GM12878 (cell line): ENCODE measurements at regions not wholly inside any gene's neighbourhood (a gene's known extent, or its start where the extent isn't known, plus 50 kb on each side); places are given as distances from the start of the nearest gene placed in this dataset.

Experiments
- ATAC-seq: fragments of 200-7000 bp; cut with Tn5 transposase; 3 replicates; pipeline ENCODE4 v1.9.1; 2020; ENCODE audit warnings: mild to moderate bottlenecking, moderate library complexity
- BruUV-seq: library from RNA; stranded (reverse); fragments of 400-500 nt; replicated peaks from 2 replicates; lab custom pipeline; 2021; lab: Mats Ljungman, UMichigan
- CTCF ChIA-PET: fragments of 300-600 bp; sonication (Branson Sonifier 250); formaldehyde crosslinking; extraction: SDS; loops from one replicate; lab custom pipeline; 2021; ENCODE audit warnings: inconsistent platforms; lab: Yijun Ruan, JAX
- POLR2A ChIA-PET: fragments of 350-600 bp; formaldehyde crosslinking; extraction: SDS; loops from one replicate; lab custom pipeline; 2021; ENCODE audit warnings: inconsistent platforms; lab: Charles Lee
- RAD21 ChIA-PET: fragments of 300-600 bp; sonication (Branson Sonifier 250); formaldehyde crosslinking; loops from one replicate; lab custom pipeline; 2023; ENCODE audit warnings: antibody characterized with exemption; ENCODE audit not compliant: unreplicated experiment; lab: Charles Lee
- SMC1A ChIA-PET: fragments of 300-600 bp; sonication (Branson Sonifier 250); formaldehyde crosslinking; loops from one replicate; lab custom pipeline; 2023; ENCODE audit not compliant: unreplicated experiment, uncharacterized antibody; lab: Charles Lee
- DNase-seq: peaks from one replicate; pipeline ENCODE4 v3.0.0-alpha.2; 2011; ENCODE audit warnings: low read depth, low spot score
- FAIRE-seq: peaks from 3 replicates; lab custom pipeline; 2011; peaks lifted over from hg19 to GRCh38; lab: Jason Lieb, UNC
- H2AFZ ChIP-seq: 2 replicates; pipeline ENCODE4 v1.6.0; 2011; ENCODE audit warnings: low read depth, low read length, control low read depth; ENCODE audit not compliant: control insufficient read depth
- H3K27ac ChIP-seq: 2 replicates; pipeline ENCODE4 v1.5.1; 2011; ENCODE audit warnings: control low read depth; ENCODE audit not compliant: control insufficient read depth, insufficient read depth
- H3K27me3 ChIP-seq, 2 experiments: replicated peaks in 1 of 2; 2 replicates each; pipeline versions ENCODE4 v1.6.0 to v1.6.1; 2011; ENCODE audit warnings: low read length in 1 of 2; ENCODE audit not compliant: control insufficient read depth in 2 of 2, insufficient read depth in 2 of 2
- H3K36me3 ChIP-seq, 2 experiments: 2 replicates each; pipeline ENCODE4 v1.5.1; 2011; ENCODE audit warnings: low read length in 1 of 2; ENCODE audit not compliant: control insufficient read depth in 2 of 2, insufficient read depth in 2 of 2
- H3K4me1 ChIP-seq: 2 replicates; pipeline ENCODE4 v1.6.1; 2011; ENCODE audit warnings: mild to moderate bottlenecking, low read length, moderate library complexity, mixed read lengths; ENCODE audit not compliant: control insufficient read depth, insufficient read depth
- H3K4me2 ChIP-seq: 2 replicates; pipeline ENCODE4 v1.6.0; 2011; ENCODE audit warnings: control low read depth; ENCODE audit not compliant: control insufficient read depth, insufficient read depth
- H3K4me3 ChIP-seq: fragments of 200-600 bp; sonication (generic); 2 replicates; pipeline ENCODE4 v1.5.1; 2016
- H3K79me2 ChIP-seq: 2 replicates; pipeline ENCODE4 v1.6.0; 2011; ENCODE audit warnings: low read length; ENCODE audit not compliant: control insufficient read depth, insufficient read depth
- H3K9ac ChIP-seq: 2 replicates; pipeline ENCODE4 v1.8.0; 2011; ENCODE audit warnings: low read length, control low read depth, mixed read lengths; ENCODE audit not compliant: control insufficient read depth, insufficient read depth
- H3K9me3 ChIP-seq: replicated peaks from 3 replicates; pipeline ENCODE4 v1.5.1; 2011; ENCODE audit warnings: mild to moderate bottlenecking, low read length; ENCODE audit not compliant: control insufficient read depth, insufficient read depth
- H4K20me1 ChIP-seq: 2 replicates; pipeline ENCODE4 v1.6.0; 2011; ENCODE audit not compliant: control insufficient read depth, insufficient read depth
- FOS ChIP-seq: IDR thresholded peaks from 3 replicates; pipeline ENCODE4 v1.6.1; 2011; ENCODE audit warnings: borderline replicate concordance; ENCODE audit not compliant: insufficient read length; ENCODE audit errors: extremely low read depth
- JUNB ChIP-seq: IDR thresholded peaks from 2 replicates; pipeline ENCODE4 v1.6.1; 2016; ENCODE audit warnings: antibody characterized with exemption, mild to moderate bottlenecking
- LARP7 ChIP-seq: fragments of 450-650 bp; IDR thresholded peaks from 2 replicates; pipeline ENCODE4 v1.6.1; 2017; ENCODE audit warnings: mild to moderate bottlenecking
- MEF2A ChIP-seq: IDR thresholded peaks from 2 replicates; pipeline ENCODE4 v1.6.1; 2011; ENCODE audit warnings: low read depth, mild to moderate bottlenecking, low read length, moderate library complexity; ENCODE audit not compliant: insufficient read depth
- NBN ChIP-seq: fragments of 450-650 bp; IDR thresholded peaks from 2 replicates; pipeline ENCODE4 v1.6.1; 2016
- NFYB ChIP-seq: IDR thresholded peaks from 2 replicates; pipeline ENCODE4 v1.6.1; 2011; ENCODE audit warnings: low read depth, mild to moderate bottlenecking, low read length, improper control_type of control experiment, moderate library complexity; ENCODE audit not compliant: insufficient read depth
- NR2F1 ChIP-seq: fragments of 450-650 bp; conservative IDR thresholded peaks from 2 replicates; pipeline ENCODE4 v1.6.1; 2017; ENCODE audit warnings: mild to moderate bottlenecking
- POLR2A ChIP-seq: IDR thresholded peaks from 2 replicates; pipeline ENCODE4 v1.6.1; 2011; ENCODE audit warnings: low read depth, mild to moderate bottlenecking, low read length
- RB1 ChIP-seq: fragments of 450-650 bp; formaldehyde crosslinking; IDR thresholded peaks from 2 replicates; pipeline ENCODE4 v1.6.1; 2017; ENCODE audit warnings: mild to moderate bottlenecking, borderline replicate concordance
- RUNX3 ChIP-seq: IDR thresholded peaks from 2 replicates; pipeline ENCODE4 v1.6.1; 2012; ENCODE audit warnings: low read length, inconsistent platforms
- SP1 ChIP-seq: IDR thresholded peaks from one replicate; pipeline ENCODE4 v1.6.1; 2011; ENCODE audit warnings: low read depth, low read length
- STAT3 ChIP-seq: IDR thresholded peaks from 2 replicates; pipeline ENCODE4 v1.6.1; 2011; ENCODE audit warnings: low read depth, low read length, improper control_type of control experiment
- TCF7 ChIP-seq: IDR thresholded peaks from 2 replicates; pipeline ENCODE4 v1.6.1; 2014; ENCODE audit warnings: antibody characterized with exemption, borderline replicate concordance
- YBX1 ChIP-seq: fragments of 450-650 bp; IDR thresholded peaks from 2 replicates; pipeline ENCODE4 v1.6.1; 2016; ENCODE audit warnings: antibody characterized with exemption
- WGBS: methylation state at CpG from one replicate; pipeline ENCODE4 v1.1.6; 2016; ENCODE audit warnings: low lambda C conversion rate; ENCODE audit not compliant: insufficient replicate concordance, insufficient coverage; ENCODE audit errors: missing lambda C conversion rate; 5-methylcytosine and 5-hydroxymethylcytosine counted together
- in situ Hi-C: fragments of 300-500 bp; cut with MboI; formaldehyde crosslinking; loops from 9 replicates; pipeline ENCODE4 v1.14.3; 2018; ENCODE audit warnings: mixed read lengths
- intact Hi-C: fragments of 100-400 bp; cut with micrococcal nuclease; formaldehyde crosslinking; loops from one replicate; pipeline ENCODE4 v1.14.2; 2022; ENCODE audit not compliant: unreplicated experiment
- TF ChIP-seq, protein P1 (sequence below): IDR thresholded peaks from 2 replicates; pipeline ENCODE4 v1.6.1; 2012; ENCODE audit warnings: low read depth, low read length, improper control_type of control experiment
- TF ChIP-seq, protein P2 (sequence below): fragments of 450-650 bp; IDR thresholded peaks from 2 replicates; pipeline ENCODE4 v1.6.1; 2016; ENCODE audit warnings: mild to moderate bottlenecking
- TF ChIP-seq, protein P3 (sequence below), 3 experiments: IDR thresholded peaks in 2 of 3; conservative IDR thresholded peaks in 1 of 3; 2 replicates each; pipeline ENCODE4 v1.5.1; 2011; ENCODE audit warnings: low read depth in 3 of 3, low read length in 3 of 3, mild to moderate bottlenecking in 3 of 3, control low read depth in 2 of 3, moderate library complexity in 2 of 3, inconsistent platforms in 1 of 3, mixed read lengths in 1 of 3; ENCODE audit not compliant: control insufficient read depth in 2 of 3, insufficient read depth in 1 of 3; ENCODE audit errors: extremely low read depth in 1 of 3

DNA sequence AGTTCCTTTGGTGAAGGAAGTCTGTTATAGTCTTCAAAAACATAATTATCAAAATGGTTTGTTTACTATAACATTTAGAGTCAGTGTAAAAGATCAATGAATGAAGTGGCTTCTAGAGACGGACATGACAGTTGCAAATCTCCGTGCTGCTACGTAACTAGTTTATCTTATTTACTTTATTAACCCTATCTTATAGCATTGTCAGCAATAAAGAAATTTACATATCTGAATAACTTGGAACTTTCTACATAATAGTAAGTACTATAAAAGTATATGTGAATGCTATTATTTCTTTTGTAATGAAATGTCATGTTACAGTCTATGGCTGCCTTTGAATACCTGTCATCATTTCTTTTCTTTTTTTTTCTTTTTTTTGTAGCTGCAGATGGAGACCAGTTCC, 246.8 kb downstream of the PTH2R start:
- intact Hi-C loops (no loop called here), in situ Hi-C loops (no loop called here)
- ChIA-PET RAD21 (no interaction called here), POLR2A (no interaction called here), CTCF (no interaction called here), SMC1A (no interaction called here)
- DNase-seq (no peak), FAIRE-seq (no peak), ATAC-seq (no peak)
- 72% methylated on average over 3 of the region's 3 CpGs for WGBS
- H4K20me1 ChIP-seq, result no peaks in the 10 kb centered on the region
- H3K79me2 ChIP-seq, result no peaks in the 10 kb centered on the region
- no peaks in the 10 kb centered on the region for H3K9me3 ChIP-seq
- H3K4me3 ChIP-seq, result no peak overlapping the region
- H3K9ac ChIP-seq, result no peak overlapping the region
- BruUV-seq, result no TSS peak
- TF ChIP-seq, protein P1, sequence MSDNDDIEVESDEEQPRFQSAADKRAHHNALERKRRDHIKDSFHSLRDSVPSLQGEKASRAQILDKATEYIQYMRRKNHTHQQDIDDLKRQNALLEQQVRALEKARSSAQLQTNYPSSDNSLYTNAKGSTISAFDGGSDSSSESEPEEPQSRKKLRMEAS, result no peak
- TF ChIP-seq SP1, result no peak
- no peak for TF ChIP-seq JUNB
- no peak for TF ChIP-seq RB1
- no peak overlapping the region for H3K4me2 ChIP-seq
- no peak overlapping the region for H2AFZ ChIP-seq
- H3K4me1 ChIP-seq, result no peaks in the 10 kb centered on the region
- no peak overlapping the region for H3K27ac ChIP-seq
- no peaks in the 10 kb centered on the region for H3K36me3 ChIP-seq
- no peaks in the 10 kb centered on the region for H3K27me3 ChIP-seq

DNA sequence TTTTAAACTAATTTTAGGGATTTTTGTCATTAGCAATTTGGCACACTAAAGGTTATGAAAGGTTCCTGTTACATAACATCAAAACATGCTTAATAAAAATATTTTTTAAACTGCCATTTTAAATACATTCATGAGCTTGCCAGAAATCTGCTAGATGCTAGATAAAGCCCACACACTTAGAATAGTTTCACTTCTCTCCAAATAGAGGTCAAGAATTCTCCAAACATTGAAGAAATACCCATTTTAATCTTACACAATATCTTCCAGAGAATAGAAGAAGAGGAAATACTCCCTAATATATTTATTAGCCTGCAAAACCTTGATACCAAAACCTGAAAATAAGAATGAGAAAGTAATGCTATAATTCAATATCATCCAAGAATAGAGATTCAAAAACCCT, 247.5 kb downstream of the PTH2R start:
- BruUV-seq, result no TSS peak
- TF ChIP-seq NFYB (no peak), YBX1 (no peak), TCF7 (no peak), NR2F1 (no peak), STAT3 (no peak), NBN (no peak), POLR2A (no peak), RUNX3 (no peak), FOS (no peak), LARP7 (no peak), MEF2A (no peak)
- TF ChIP-seq, protein P2, sequence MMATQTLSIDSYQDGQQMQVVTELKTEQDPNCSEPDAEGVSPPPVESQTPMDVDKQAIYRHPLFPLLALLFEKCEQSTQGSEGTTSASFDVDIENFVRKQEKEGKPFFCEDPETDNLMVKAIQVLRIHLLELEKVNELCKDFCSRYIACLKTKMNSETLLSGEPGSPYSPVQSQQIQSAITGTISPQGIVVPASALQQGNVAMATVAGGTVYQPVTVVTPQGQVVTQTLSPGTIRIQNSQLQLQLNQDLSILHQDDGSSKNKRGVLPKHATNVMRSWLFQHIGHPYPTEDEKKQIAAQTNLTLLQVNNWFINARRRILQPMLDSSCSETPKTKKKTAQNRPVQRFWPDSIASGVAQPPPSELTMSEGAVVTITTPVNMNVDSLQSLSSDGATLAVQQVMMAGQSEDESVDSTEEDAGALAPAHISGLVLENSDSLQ, result no peak
- TF ChIP-seq, protein P3, sequence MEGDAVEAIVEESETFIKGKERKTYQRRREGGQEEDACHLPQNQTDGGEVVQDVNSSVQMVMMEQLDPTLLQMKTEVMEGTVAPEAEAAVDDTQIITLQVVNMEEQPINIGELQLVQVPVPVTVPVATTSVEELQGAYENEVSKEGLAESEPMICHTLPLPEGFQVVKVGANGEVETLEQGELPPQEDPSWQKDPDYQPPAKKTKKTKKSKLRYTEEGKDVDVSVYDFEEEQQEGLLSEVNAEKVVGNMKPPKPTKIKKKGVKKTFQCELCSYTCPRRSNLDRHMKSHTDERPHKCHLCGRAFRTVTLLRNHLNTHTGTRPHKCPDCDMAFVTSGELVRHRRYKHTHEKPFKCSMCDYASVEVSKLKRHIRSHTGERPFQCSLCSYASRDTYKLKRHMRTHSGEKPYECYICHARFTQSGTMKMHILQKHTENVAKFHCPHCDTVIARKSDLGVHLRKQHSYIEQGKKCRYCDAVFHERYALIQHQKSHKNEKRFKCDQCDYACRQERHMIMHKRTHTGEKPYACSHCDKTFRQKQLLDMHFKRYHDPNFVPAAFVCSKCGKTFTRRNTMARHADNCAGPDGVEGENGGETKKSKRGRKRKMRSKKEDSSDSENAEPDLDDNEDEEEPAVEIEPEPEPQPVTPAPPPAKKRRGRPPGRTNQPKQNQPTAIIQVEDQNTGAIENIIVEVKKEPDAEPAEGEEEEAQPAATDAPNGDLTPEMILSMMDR (IDR thresholded peaks at IDR 0.05 in 2 of 3, conservative IDR thresholded peaks at IDR 0.05 in 1 of 3; ENCODE audit: control insufficient read depth in 2 of 3, extremely low read depth in 1 of 3, insufficient read depth in 1 of 3, low read depth in 3 of 3, low read length in 3 of 3), result no peak
- Histone ChIP-seq H4K20me1 (no peaks in the 10 kb centered on the region), H3K9ac (no peak overlapping the region), H3K4me3 (no peak overlapping the region), H3K4me1 (no peaks in the 10 kb centered on the region), H3K4me2 (no peak overlapping the region), H3K36me3 (no peaks in the 10 kb centered on the region), H2AFZ (no peak overlapping the region), H3K79me2 (no peaks in the 10 kb centered on the region), H3K27ac (no peak overlapping the region), H3K27me3 (no peaks in the 10 kb centered on the region), H3K9me3 (no peaks in the 10 kb centered on the region)
- ATAC-seq (no peak), FAIRE-seq (no peak), DNase-seq (no peak)
- ChIA-PET RAD21 (no interaction called here), SMC1A (no interaction called here), CTCF (no interaction called here), POLR2A (no interaction called here)
- in situ Hi-C loops, result no loop called here
- intact Hi-C loops, result no loop called here
